MM.1S (cell line): ENCODE measurements at regions not wholly inside any gene's neighbourhood (a gene's known extent, or its start where the extent isn't known, plus 50 kb on each side); places are given as distances from the start of the nearest gene placed in this dataset.

ENCODE experiments used
- CTCF ChIP-seq: fragments of 300-600 bp; sonication (generic); IDR thresholded peaks from 2 replicates; pipeline ENCODE4 v1.5.1; 2016; ENCODE audit warnings: antibody characterized with exemption, low read length, mixed read lengths
- EZH2 ChIP-seq: fragments of 300-600 bp; sonication (generic); optimal IDR thresholded peaks from 2 replicates; pipeline ENCODE3; 2017; ENCODE audit warnings: low read depth, mild to moderate bottlenecking, antibody characterized with exemption, low read length, mixed read lengths
- EZH2phosphoT487 ChIP-seq: fragments of 300-600 bp; sonication (generic); IDR thresholded peaks from 2 replicates; pipeline ENCODE4 v1.6.1; 2018; ENCODE audit warnings: antibody characterized with exemption, low read length

GRCh38 chr5:77843570-77844372, 67.6 kb upstream of the TBCA start:
- TF ChIP-seq CTCF (no peak), EZH2phosphoT487 (no peak), EZH2 (no peak)
